GM19397 (cell line): ENCODE measurements at regions not wholly inside any gene's neighbourhood (a gene's known extent, or its start where the extent isn't known, plus 50 kb on each side); places are given as distances from the start of the nearest gene placed in this dataset.
"Not testable (repeated sequence)": the region's sequence is repeated elsewhere in the genome, so short reads cannot be mapped to it uniquely, and the experiment has no call there.

Experiments
- ATAC-seq: cut with Tn5 transposase; IDR thresholded peaks from one replicate; pipeline ENCODE4 v1.9.1; 2021; ENCODE audit warnings: mild to moderate bottlenecking, moderate library complexity; ENCODE audit not compliant: unreplicated experiment

GRCh38 chr16:86335266-86336172, 174.8 kb upstream of the FOXF1 start:
- ATAC-seq = no peak

GRCh38 chr16:86337138-86337537, 173.2 kb upstream of the FOXF1 start:
- ATAC-seq = no peak

- ATAC-seq = no peak
Measured at GRCh38 chr16:86337581-86338402, 172.5 kb upstream of the FOXF1 start.

GRCh38 chr16:86338403-86339115, 171.8 kb upstream of the FOXF1 start:
- ATAC-seq = no peak

- no peak for ATAC-seq
Measured at GRCh38 chr16:86342161-86342834, 168.0 kb upstream of the FOXF1 start.

- ATAC-seq = no peak
Measured at GRCh38 chr16:86343027-86343795, 167.1 kb upstream of the FOXF1 start.

GRCh38 chr16:86343796-86344585, 166.3 kb upstream of the FOXF1 start:
- ATAC-seq = no peak

GRCh38 chr16:86344586-86344871, 165.8 kb upstream of the FOXF1 start:
- ATAC-seq = no peak

- no peak for ATAC-seq
Measured at GRCh38 chr16:86344881-86345280, 165.4 kb upstream of the FOXF1 start.

- ATAC-seq = no peak
Measured at GRCh38 chr16:86345516-86345915, 164.8 kb upstream of the FOXF1 start.

- no peak for ATAC-seq
Measured at GRCh38 chr16:86346034-86346433, 164.3 kb upstream of the FOXF1 start.

GRCh38 chr16:86347090-86347489, 163.2 kb upstream of the FOXF1 start:
- ATAC-seq = no peak

GRCh38 chr16:86347916-86348555, 162.3 kb upstream of the FOXF1 start:
- ATAC-seq = no peak

GRCh38 chr16:86349338-86349900, 160.9 kb upstream of the FOXF1 start:
- no peak for ATAC-seq

GRCh38 chr16:86350289-86350688, 160.0 kb upstream of the FOXF1 start:
- no peak for ATAC-seq

GRCh38 chr16:86351041-86351784, 159.1 kb upstream of the FOXF1 start:
- no peak for ATAC-seq

- ATAC-seq = not testable (repeated sequence)
Measured at GRCh38 chr16:86351785-86352139, 158.6 kb upstream of the FOXF1 start.

- ATAC-seq = no peak
Measured at GRCh38 chr16:86353148-86353547, 157.2 kb upstream of the FOXF1 start.
